K562 (cell line): ENCODE measurements at regions not wholly inside any gene's neighbourhood (a gene's known extent, or its start where the extent isn't known, plus 50 kb on each side); places are given as distances from the start of the nearest gene placed in this dataset.

ENCODE experiments used
- ATAC-seq: fragments of 200-7000 bp; cut with Tn5 transposase; 3 replicates; pipeline ENCODE4 v1.9.1; 2020; ENCODE audit warnings: moderate library complexity
- BruUV-seq: library from RNA; stranded (reverse); fragments of 400-500 nt; replicated peaks from 2 replicates; lab custom pipeline; 2021; lab: Mats Ljungman, UMichigan
- CTCF ChIA-PET: fragments of 300-600 bp; formaldehyde crosslinking; extraction: SDS; loops from one replicate; lab custom pipeline; 2021; ENCODE audit warnings: low intra/inter-chr PET ratio; lab: Yijun Ruan, JAX
- POLR2A ChIA-PET: fragments of 300-600, 350-650 bp; sonication (Branson Sonifier 250); formaldehyde crosslinking; extraction: SDS; loops from one replicate; lab custom pipeline; 2021; ENCODE audit warnings: antibody characterized with exemption, inconsistent platforms; lab: Yijun Ruan, JAX
- DNase-seq, 4 experiments: peaks; one replicate each; pipeline versions ENCODE4 v3.0.0 to v3.0.0-alpha.2; 2011 to 2018; ENCODE audit warnings: low spot score in 3 of 4, mixed read lengths in 3 of 4; ENCODE audit errors: extremely low read depth in 1 of 4
- FAIRE-seq: peaks from 2 replicates; lab custom pipeline; 2011; peaks lifted over from hg19 to GRCh38; lab: Jason Lieb, UNC
- H2AFZ ChIP-seq: 2 replicates; pipeline ENCODE4 v1.6.0; 2011; ENCODE audit warnings: low read depth, low read length, control low read depth, inconsistent platforms
- H3K27ac ChIP-seq: fragments of 200-600 bp; 3 replicates; pipeline ENCODE4 v1.8.0; 2011; ENCODE audit warnings: low read depth, mild to moderate bottlenecking, control low read depth, inconsistent platforms, low read length, moderate library complexity, mixed read lengths; ENCODE audit errors: extremely low read depth
- H3K27me3 ChIP-seq, 2 experiments: fragments of 300-600 bp in 1 of 2; 2 replicates in 1 of 2; 3 replicates in 1 of 2; pipeline versions ENCODE4 v1.6.0 to v1.8.0; 2011; ENCODE audit warnings: inconsistent platforms in 2 of 2, low read length in 2 of 2, mild to moderate bottlenecking in 1 of 2, mixed read lengths in 1 of 2, moderate library complexity in 1 of 2; ENCODE audit not compliant: control insufficient read depth in 2 of 2, insufficient read depth in 2 of 2
- H3K36me3 ChIP-seq: fragments of 300-600 bp; 3 replicates; pipeline ENCODE4 v1.8.0; 2011; ENCODE audit warnings: mild to moderate bottlenecking, low read length, inconsistent platforms; ENCODE audit not compliant: control insufficient read depth, insufficient read depth
- H3K4me1 ChIP-seq, 2 experiments: fragments of 200-600 bp in 1 of 2; replicated peaks in 1 of 2; 2 replicates in 1 of 2; 3 replicates in 1 of 2; pipeline versions ENCODE4 v1.5.1 to v1.8.0; 2011; ENCODE audit warnings: inconsistent platforms in 2 of 2, low read length in 2 of 2, mild to moderate bottlenecking in 1 of 2, mixed read lengths in 1 of 2, moderate library complexity in 1 of 2; ENCODE audit not compliant: control insufficient read depth in 2 of 2, insufficient read depth in 2 of 2
- H3K4me2 ChIP-seq: 2 replicates; pipeline ENCODE4 v1.6.1; 2011; ENCODE audit warnings: low read length, control low read depth, inconsistent platforms, mixed read lengths; ENCODE audit not compliant: insufficient read depth
- H3K4me3 ChIP-seq: fragments of 200-600 bp; sonication (generic), shearing (Covaris generic); 2 replicates; pipeline ENCODE4 v1.5.1; 2016; ENCODE audit warnings: control low read depth, inconsistent platforms
- H3K79me2 ChIP-seq: fragments of 200-600 bp; 3 replicates; pipeline ENCODE4 v1.8.0; 2011; ENCODE audit warnings: low read length, inconsistent platforms; ENCODE audit not compliant: control insufficient read depth, insufficient read depth
- H3K9ac ChIP-seq, 2 experiments: 2 replicates each; pipeline versions ENCODE4 v1.6.0 to v1.6.1; 2011; ENCODE audit warnings: low read depth in 2 of 2, low read length in 2 of 2, control low read depth in 1 of 2, inconsistent platforms in 1 of 2, mild to moderate bottlenecking in 1 of 2, mixed read lengths in 1 of 2; ENCODE audit not compliant: insufficient read depth in 1 of 2
- H3K9me1 ChIP-seq: one replicate; pipeline ENCODE4 v1.6.0; 2011; ENCODE audit warnings: inconsistent platforms, mild to moderate bottlenecking, low read length, moderate library complexity; ENCODE audit not compliant: control insufficient read depth, insufficient read depth
- H3K9me3 ChIP-seq: replicated peaks from 2 replicates; pipeline ENCODE4 v1.5.1; 2011; ENCODE audit warnings: low read depth, low read length, inconsistent platforms; ENCODE audit not compliant: control insufficient read depth, insufficient read depth
- H4K20me1 ChIP-seq: replicated peaks from 2 replicates; pipeline ENCODE4 v1.6.1; 2011; ENCODE audit warnings: low read length, inconsistent platforms, mixed read lengths; ENCODE audit not compliant: control insufficient read depth, insufficient read depth
- ADNP ChIP-seq: fragments of 200-800 bp; sonication (Bioruptor generic); IDR thresholded peaks from 2 replicates; pipeline ENCODE4 v1.6.1; 2016; ENCODE audit warnings: missing genetic modification characterization, missing compliant biosample characterization
- ARID3B ChIP-seq: fragments of 250-450 bp; sonication (Bioruptor Pico); IDR thresholded peaks from 2 replicates; pipeline ENCODE4 v1.4.0; 2020; ENCODE audit warnings: borderline replicate concordance
- BCLAF1 ChIP-seq, 2 experiments: fragments of 450-650 bp in 1 of 2; IDR thresholded peaks; 2 replicates each; pipeline ENCODE4 v1.6.1; 2011 to 2017; ENCODE audit warnings: low read depth in 2 of 2, antibody characterized with exemption in 1 of 2, borderline replicate concordance in 1 of 2, low read length in 1 of 2, mild to moderate bottlenecking in 1 of 2, mixed read lengths in 1 of 2; ENCODE audit not compliant: control insufficient read depth in 1 of 2
- CTCF ChIP-seq, 3 experiments: IDR thresholded peaks in 2 of 3; conservative IDR thresholded peaks in 1 of 3; 2 replicates each; pipeline ENCODE4 v1.5.1; 2011 to 2012; ENCODE audit warnings: low read length in 3 of 3, mild to moderate bottlenecking in 3 of 3, control low read depth in 2 of 3, improper control_type of control experiment in 1 of 3, inconsistent platforms in 1 of 3, low read depth in 1 of 3, mixed read lengths in 1 of 3, moderate library complexity in 1 of 3; ENCODE audit not compliant: insufficient read depth in 2 of 3
- GTF2F1 ChIP-seq: IDR thresholded peaks from 2 replicates; pipeline ENCODE4 v1.6.1; 2011; ENCODE audit warnings: low read depth, low read length, improper control_type of control experiment
- KDM4B ChIP-seq, 2 experiments: fragments of 450-650 bp in 1 of 2; sonication (generic) in 1 of 2; IDR thresholded peaks; 2 replicates each; pipeline ENCODE4 v1.6.1; 2016 to 2017; ENCODE audit warnings: borderline replicate concordance in 2 of 2, antibody characterized with exemption in 1 of 2, low read depth in 1 of 2, mild to moderate bottlenecking in 1 of 2
- MAFF ChIP-seq: IDR thresholded peaks from 2 replicates; pipeline ENCODE4 v1.6.1; 2012; ENCODE audit warnings: low read length, improper control_type of control experiment
- NFE2 ChIP-seq: IDR thresholded peaks from 2 replicates; pipeline ENCODE4 v1.6.1; 2014; ENCODE audit warnings: antibody characterized with exemption, low read depth
- RBM25 ChIP-seq: fragments of 200-400 bp; formaldehyde crosslinking; IDR thresholded peaks from 2 replicates; pipeline ENCODE4 v1.6.1; 2018; ENCODE audit warnings: low read length, low read depth, moderate library complexity; ENCODE audit not compliant: severe bottlenecking
- RBM39 ChIP-seq: fragments of 200-400 bp; formaldehyde crosslinking; optimal IDR thresholded peaks from 2 replicates; pipeline ENCODE3; 2018; ENCODE audit warnings: low read depth, low read length
- ZFP91 ChIP-seq: sonication (generic); formaldehyde crosslinking; IDR thresholded peaks from 2 replicates; pipeline ENCODE4 v1.8.0; 2022; ENCODE audit warnings: mild to moderate bottlenecking, missing genetic modification reagents
- ZNF197 ChIP-seq: fragments of 200-800 bp; sonication (Bioruptor generic); IDR thresholded peaks from 2 replicates; pipeline ENCODE4 v1.6.1; 2016; ENCODE audit warnings: low read depth, missing genetic modification characterization, missing compliant biosample characterization
- ZNF239 ChIP-seq: fragments of 250-450 bp; sonication (Bioruptor Pico); IDR thresholded peaks from 2 replicates; pipeline ENCODE4 v1.4.0; 2020; ENCODE audit warnings: mild to moderate bottlenecking
- ZNF431 ChIP-seq: sonication (generic); formaldehyde crosslinking; IDR thresholded peaks from 2 replicates; pipeline ENCODE4 v1.8.0; 2022; ENCODE audit warnings: mild to moderate bottlenecking, missing genetic modification reagents
- in situ Hi-C: fragments of 300-500 bp; cut with MboI; formaldehyde crosslinking; loops from 4 replicates; pipeline ENCODE4 v1.15.0; 2018; ENCODE audit warnings: inconsistent platforms, mixed read lengths
- intact Hi-C: fragments of 100-400 bp; cut with micrococcal nuclease; formaldehyde crosslinking; loops from 2 replicates; pipeline ENCODE4 v1.14.2; 2022

- in situ Hi-C loops, result no loop called here
- intact Hi-C loops, result no loop called here
Measured at GRCh38 chrX:137305404-137305803, 260.5 kb upstream of the ZIC3 start.

More at GRCh38 chrX:137305404-137305803, 260.5 kb upstream of the ZIC3 start:
- Histone ChIP-seq H3K9me3 (no peaks in the 10 kb centered on the region), H3K79me2 (no peaks in the 10 kb centered on the region), H3K9ac (no peak overlapping the region), H4K20me1 (no peaks in the 10 kb centered on the region)
- no peak for DNase-seq
- TF ChIP-seq ZNF239, result peak; percentile 90
- TF ChIP-seq ARID3B (CRISPR knock-in tag), result no peak
- TF ChIP-seq BCLAF1 (IDR thresholded peaks at IDR 0.05; ENCODE audit: borderline replicate concordance in 1 of 2, control insufficient read depth in 1 of 2, low read depth in 2 of 2, low read length in 1 of 2), result no peak
- TF ChIP-seq NFE2, result no peak
- TF ChIP-seq RBM39, result no peak
- TF ChIP-seq ZNF197 (CRISPR knock-in tag), result no peak
- TF ChIP-seq KDM4B (IDR thresholded peaks at IDR 0.05; ENCODE audit: borderline replicate concordance in 2 of 2, low read depth in 1 of 2), result no peak
- TF ChIP-seq ZNF431 (CRISPR knock-in tag), result no peak
- no peak for TF ChIP-seq ADNP (tag)
- no peak for TF ChIP-seq MAFF
- TF ChIP-seq CTCF (IDR thresholded peaks at IDR 0.05 in 2 of 3, conservative IDR thresholded peaks at IDR 0.05 in 1 of 3; ENCODE audit: insufficient read depth in 2 of 3, low read depth in 1 of 3, low read length in 3 of 3), result no peak
- TF ChIP-seq RBM25, result peak; percentile 56
- no peak for TF ChIP-seq GTF2F1
- no peak for TF ChIP-seq ZFP91 (CRISPR knock-in tag)
- TF ChIP-seq, all 486 proteins: peak for 2
- POLR2A ChIA-PET, result no interaction called here
- H3K27ac ChIP-seq, result no peak overlapping the region
- no peak overlapping the region for H3K4me2 ChIP-seq
- H3K27me3 ChIP-seq, result no peaks in the 10 kb centered on the region
- no peaks in the 10 kb centered on the region for H3K36me3 ChIP-seq
- CTCF ChIA-PET, result no interaction called here
- no peak overlapping the region for H3K4me3 ChIP-seq
- no peaks in the 10 kb centered on the region for H3K4me1 ChIP-seq
- no peaks in the 10 kb centered on the region for H3K9me1 ChIP-seq
- no TSS peak for BruUV-seq
- ATAC-seq, result no peak
- H2AFZ ChIP-seq, result no peak overlapping the region
- FAIRE-seq, result no peak
